HepG2 (cell line): ENCODE measurements at regions not wholly inside any gene's neighbourhood (a gene's known extent, or its start where the extent isn't known, plus 50 kb on each side); places are given as distances from the start of the nearest gene placed in this dataset.

Source experiments
- ATAC-seq: fragments of 200-7000 bp; cut with Tn5 transposase; 3 replicates; pipeline ENCODE4 v1.9.1; 2020; ENCODE audit warnings: mild to moderate bottlenecking, moderate library complexity
- BruUV-seq: library from RNA; stranded (reverse); fragments of 400-500 nt; replicated peaks from 2 replicates; lab custom pipeline; 2021; lab: Mats Ljungman, UMichigan
- CTCF ChIA-PET: fragments of 300-600 bp; formaldehyde crosslinking; extraction: SDS; loops from one replicate; lab custom pipeline; 2021; ENCODE audit warnings: low total read pairs, inconsistent platforms, low intra/inter-chr PET ratio; lab: Yijun Ruan, JAX
- POLR2A ChIA-PET: fragments of 350-600 bp; sonication (Branson Sonifier 250); formaldehyde crosslinking; loops from one replicate; lab custom pipeline; 2020; ENCODE audit warnings: antibody characterized with exemption, inconsistent platforms; lab: Yijun Ruan, JAX
- DNase-seq: peaks from one replicate; pipeline ENCODE4 v3.0.0-alpha.2; 2015; ENCODE audit warnings: low spot score
- FAIRE-seq: peaks from 3 replicates; lab custom pipeline; 2011; peaks lifted over from hg19 to GRCh38; lab: Jason Lieb, UNC
- H2AFZ ChIP-seq: one replicate; pipeline ENCODE4 v1.6.1; 2011; ENCODE audit warnings: low read length, inconsistent platforms
- H3K27ac ChIP-seq: fragments of 300-600 bp; 3 replicates; pipeline ENCODE4 v1.8.0; 2011; ENCODE audit warnings: mixed run types, mild to moderate bottlenecking, mixed read lengths, low read length, inconsistent platforms; ENCODE audit not compliant: insufficient read depth; ENCODE audit errors: extremely low read length
- H3K27me3 ChIP-seq, 2 experiments: fragments of 200-600 bp in 1 of 2; 2 replicates in 1 of 2; 3 replicates in 1 of 2; pipeline versions ENCODE4 v1.6.0 to v1.8.0; 2011; ENCODE audit warnings: low read length in 2 of 2, mild to moderate bottlenecking in 2 of 2, moderate library complexity in 2 of 2, inconsistent platforms in 1 of 2; ENCODE audit not compliant: insufficient read depth in 2 of 2, control insufficient read depth in 1 of 2
- H3K36me3 ChIP-seq, 2 experiments: fragments of 200-600 bp in 1 of 2; replicated peaks in 1 of 2; 2 replicates in 1 of 2; 3 replicates in 1 of 2; pipeline versions ENCODE4 v1.5.1 to v1.8.0; 2011; ENCODE audit warnings: low read length in 2 of 2, inconsistent platforms in 1 of 2; ENCODE audit not compliant: insufficient read depth in 2 of 2, control insufficient read depth in 1 of 2
- H3K4me1 ChIP-seq: 2 replicates; pipeline ENCODE4 v1.5.1; 2012; ENCODE audit warnings: low read length, inconsistent platforms; ENCODE audit not compliant: insufficient read depth
- H3K4me2 ChIP-seq: 2 replicates; pipeline ENCODE4 v1.6.0; 2011; ENCODE audit warnings: low read depth, low read length, inconsistent platforms
- H3K4me3 ChIP-seq, 3 experiments: fragments of 200-600 bp in 1 of 3; sonication (generic), shearing (Covaris generic) in 1 of 3; replicated peaks in 1 of 3; 2 replicates each; pipeline ENCODE4 v1.5.1; 2011 to 2016; ENCODE audit warnings: low read length in 3 of 3, inconsistent platforms in 2 of 3, low read depth in 2 of 3, mild to moderate bottlenecking in 2 of 3, control low read depth in 1 of 3, mixed read lengths in 1 of 3; ENCODE audit not compliant: insufficient read depth in 1 of 3
- H3K79me2 ChIP-seq: one replicate; pipeline ENCODE4 v1.6.1; 2011; ENCODE audit warnings: low read length, inconsistent platforms; ENCODE audit not compliant: insufficient read depth
- H3K9ac ChIP-seq: 2 replicates; pipeline ENCODE4 v1.6.0; 2011; ENCODE audit warnings: mild to moderate bottlenecking, low read depth, low read length, inconsistent platforms; ENCODE audit not compliant: insufficient read depth
- H3K9me3 ChIP-seq: 2 replicates; pipeline ENCODE4 v1.5.1; 2012; ENCODE audit warnings: mild to moderate bottlenecking, low read length
- H4K20me1 ChIP-seq: 2 replicates; pipeline ENCODE4 v1.6.0; 2011; ENCODE audit warnings: inconsistent platforms, mild to moderate bottlenecking, low read length, moderate library complexity; ENCODE audit not compliant: insufficient read depth
- CENPBD1 ChIP-seq: sonication (generic); formaldehyde crosslinking; IDR thresholded peaks from 2 replicates; pipeline ENCODE4 v1.8.0; 2022; ENCODE audit warnings: missing genetic modification reagents, low read depth, mild to moderate bottlenecking, borderline replicate concordance
- CERS6 ChIP-seq: sonication (generic); formaldehyde crosslinking; IDR thresholded peaks from 2 replicates; pipeline ENCODE4 v1.5.0; 2020; ENCODE audit warnings: missing genetic modification reagents
- ELF4 ChIP-seq: sonication (generic); formaldehyde crosslinking; IDR thresholded peaks from 2 replicates; pipeline ENCODE4 v1.5.0; 2020; ENCODE audit warnings: missing genetic modification reagents, mild to moderate bottlenecking, moderate library complexity, borderline replicate concordance
- FUBP1 ChIP-seq: sonication (generic); formaldehyde crosslinking; IDR thresholded peaks from 2 replicates; pipeline ENCODE4 v1.5.1; 2020; ENCODE audit warnings: missing genetic modification reagents, mild to moderate bottlenecking, borderline replicate concordance
- NR1H2 ChIP-seq: sonication (generic); formaldehyde crosslinking; IDR thresholded peaks from 2 replicates; pipeline ENCODE4 v1.8.1; 2022; ENCODE audit warnings: low read depth, missing genetic modification reagents, borderline replicate concordance
- PHF21A ChIP-seq: sonication (generic); formaldehyde crosslinking; IDR thresholded peaks from 2 replicates; pipeline ENCODE4 v1.5.0; 2020; ENCODE audit warnings: mild to moderate bottlenecking, missing genetic modification reagents
- SCMH1 ChIP-seq: sonication (generic); formaldehyde crosslinking; IDR thresholded peaks from 2 replicates; pipeline ENCODE4 v1.9.0; 2021; ENCODE audit warnings: missing genetic modification reagents, mild to moderate bottlenecking, borderline replicate concordance
- SKI ChIP-seq: fragments of 450-650 bp; IDR thresholded peaks from one replicate; pipeline ENCODE4 v1.6.1; 2018; ENCODE audit warnings: mild to moderate bottlenecking; ENCODE audit not compliant: partially characterized antibody
- TBX2 ChIP-seq: sonication (generic); formaldehyde crosslinking; IDR thresholded peaks from 2 replicates; pipeline ENCODE4 v1.5.0; 2020; ENCODE audit warnings: missing genetic modification reagents, mild to moderate bottlenecking, borderline replicate concordance
- XRCC5 ChIP-seq: fragments of 200-400 bp; formaldehyde crosslinking; optimal IDR thresholded peaks from 2 replicates; pipeline ENCODE3; 2017; ENCODE audit warnings: mild to moderate bottlenecking, low read length
- ZNF83 ChIP-seq: sonication (generic); formaldehyde crosslinking; IDR thresholded peaks from 2 replicates; pipeline ENCODE4 v1.4.0; 2020; ENCODE audit warnings: missing genetic modification reagents, mild to moderate bottlenecking, borderline replicate concordance
- WGBS: methylation state at CpG from one replicate; pipeline ENCODE4 v1.1.6; 2017; ENCODE audit warnings: low lambda C conversion rate; 5-methylcytosine and 5-hydroxymethylcytosine counted together
- in situ Hi-C: cut with HindIII; loops from 2 replicates; pipeline ENCODE4 v1.10.0; 2017; ENCODE audit warnings: low pct_unique_long_range_greater_than_20kb; ENCODE audit not compliant: extremely low pct_ligation_motif_present
- intact Hi-C: fragments of 100-400 bp; cut with micrococcal nuclease; formaldehyde crosslinking; loops from one replicate; pipeline ENCODE4 v1.10.0; 2022; ENCODE audit not compliant: unreplicated experiment
- TF ChIP-seq, protein P1 (sequence below): sonication (generic); formaldehyde crosslinking; conservative IDR thresholded peaks from 2 replicates; pipeline ENCODE4 v1.4.0; 2020; ENCODE audit warnings: mild to moderate bottlenecking, missing genetic modification reagents, moderate library complexity

DNA sequence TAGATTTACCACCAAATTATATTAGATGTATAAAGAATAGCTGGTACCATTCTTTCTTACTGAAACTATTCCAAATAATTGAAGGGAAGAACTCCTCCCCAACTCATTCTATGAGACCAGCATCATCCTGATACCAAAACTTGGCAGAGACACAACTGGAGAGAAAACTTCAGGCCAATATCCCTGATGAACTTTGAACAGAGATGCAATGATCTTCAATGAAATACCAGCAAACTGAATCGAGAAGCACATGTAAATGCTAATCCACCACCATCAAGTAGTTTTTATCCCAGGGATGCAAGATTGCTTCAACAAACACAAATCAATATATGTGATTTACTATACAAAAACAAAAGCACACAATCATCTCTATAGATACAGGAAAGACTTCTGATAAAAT, 329.8 kb downstream of the RDH14 start:
- Histone ChIP-seq H3K9ac (no peak overlapping the region), H3K4me2 (no peak overlapping the region), H3K9me3 (peaks cover 22% of the 10 kb centered on the region; the same call in 1 of the 2 replicates), H2AFZ (no peak overlapping the region), H3K27ac (no peak overlapping the region), H3K36me3 (no peaks in the 10 kb centered on the region), H3K4me1 (peaks cover 22% of the 10 kb centered on the region), H3K4me3 (no peak overlapping the region), H3K27me3 (no peaks in the 10 kb centered on the region), H3K79me2 (no peaks in the 10 kb centered on the region), H4K20me1 (no peaks in the 10 kb centered on the region)
- no peak for ATAC-seq
- CTCF ChIA-PET = no interaction called here
- in situ Hi-C loops (no loop called here), intact Hi-C loops (no loop called here)
- no peak for DNase-seq
- FAIRE-seq = no peak
- no TSS peak for BruUV-seq
- TF ChIP-seq ELF4 (no peak), FUBP1 (CRISPR knock-in tag) (no peak), NR1H2 (CRISPR knock-in tag) (no peak), ZNF83 (CRISPR knock-in tag) (no peak), SKI (no peak), TBX2 (CRISPR knock-in tag) (no peak), SCMH1 (no peak), XRCC5 (no peak), CENPBD1 (CRISPR knock-in tag) (no peak), CERS6 (CRISPR knock-in tag) (no peak), PHF21A (CRISPR knock-in tag) (no peak)
- TF ChIP-seq, protein P1, sequence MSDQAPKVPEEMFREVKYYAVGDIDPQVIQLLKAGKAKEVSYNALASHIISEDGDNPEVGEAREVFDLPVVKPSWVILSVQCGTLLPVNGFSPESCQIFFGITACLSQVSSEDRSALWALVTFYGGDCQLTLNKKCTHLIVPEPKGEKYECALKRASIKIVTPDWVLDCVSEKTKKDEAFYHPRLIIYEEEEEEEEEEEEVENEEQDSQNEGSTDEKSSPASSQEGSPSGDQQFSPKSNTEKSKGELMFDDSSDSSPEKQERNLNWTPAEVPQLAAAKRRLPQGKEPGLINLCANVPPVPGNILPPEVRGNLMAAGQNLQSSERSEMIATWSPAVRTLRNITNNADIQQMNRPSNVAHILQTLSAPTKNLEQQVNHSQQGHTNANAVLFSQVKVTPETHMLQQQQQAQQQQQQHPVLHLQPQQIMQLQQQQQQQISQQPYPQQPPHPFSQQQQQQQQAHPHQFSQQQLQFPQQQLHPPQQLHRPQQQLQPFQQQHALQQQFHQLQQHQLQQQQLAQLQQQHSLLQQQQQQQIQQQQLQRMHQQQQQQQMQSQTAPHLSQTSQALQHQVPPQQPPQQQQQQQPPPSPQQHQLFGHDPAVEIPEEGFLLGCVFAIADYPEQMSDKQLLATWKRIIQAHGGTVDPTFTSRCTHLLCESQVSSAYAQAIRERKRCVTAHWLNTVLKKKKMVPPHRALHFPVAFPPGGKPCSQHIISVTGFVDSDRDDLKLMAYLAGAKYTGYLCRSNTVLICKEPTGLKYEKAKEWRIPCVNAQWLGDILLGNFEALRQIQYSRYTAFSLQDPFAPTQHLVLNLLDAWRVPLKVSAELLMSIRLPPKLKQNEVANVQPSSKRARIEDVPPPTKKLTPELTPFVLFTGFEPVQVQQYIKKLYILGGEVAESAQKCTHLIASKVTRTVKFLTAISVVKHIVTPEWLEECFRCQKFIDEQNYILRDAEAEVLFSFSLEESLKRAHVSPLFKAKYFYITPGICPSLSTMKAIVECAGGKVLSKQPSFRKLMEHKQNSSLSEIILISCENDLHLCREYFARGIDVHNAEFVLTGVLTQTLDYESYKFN (CRISPR knock-in tag) = no peak
- POLR2A ChIA-PET = no interaction called here
- WGBS = 8% methylated on average over 1 of the region's 1 CpG
